KMS-11 (cell line): ENCODE measurements at regions not wholly inside any gene's neighbourhood (a gene's known extent, or its start where the extent isn't known, plus 50 kb on each side); places are given as distances from the start of the nearest gene placed in this dataset.

Experiments used
- H2AFZ ChIP-seq: fragments of 200-600 bp; sonication (generic); 2 replicates; pipeline ENCODE4 v1.6.1; 2016; ENCODE audit warnings: antibody characterized with exemption, mixed run types, low read depth
- H3K27ac ChIP-seq: fragments of 200-600 bp; sonication (generic); 2 replicates; pipeline ENCODE4 v1.6.1; 2016; ENCODE audit warnings: mild to moderate bottlenecking, mixed run types
- H3K27me3 ChIP-seq: fragments of 200-600 bp; sonication (generic); 2 replicates; pipeline ENCODE4 v1.6.1; 2017; ENCODE audit warnings: mild to moderate bottlenecking, low read depth, mixed run types, moderate library complexity; ENCODE audit not compliant: insufficient read depth
- H3K36me3 ChIP-seq: fragments of 200-600 bp; sonication (generic); 2 replicates; pipeline ENCODE4 v1.6.1; 2017; ENCODE audit warnings: mild to moderate bottlenecking, mixed run types; ENCODE audit not compliant: insufficient read depth
- H3K4me1 ChIP-seq: fragments of 200-600 bp; sonication (generic); 2 replicates; pipeline ENCODE4 v1.6.1; 2016; ENCODE audit warnings: mild to moderate bottlenecking, low read depth, mixed run types; ENCODE audit not compliant: poor library complexity, severe bottlenecking
- H3K4me2 ChIP-seq: fragments of 200-600 bp; sonication (generic); 2 replicates; pipeline ENCODE4 v1.7.0; 2016; ENCODE audit warnings: mild to moderate bottlenecking, mixed run types
- H3K4me3 ChIP-seq: fragments of 200-600 bp; sonication (generic); IDR thresholded peaks from 2 replicates; pipeline ENCODE4 v1.6.1; 2017; ENCODE audit warnings: low read depth, low read length, mixed read lengths; ENCODE audit not compliant: insufficient read depth
- H3K79me2 ChIP-seq: fragments of 200-600 bp; sonication (generic); 2 replicates; pipeline ENCODE4 v1.6.1; 2016; ENCODE audit warnings: low read depth, mixed run types; ENCODE audit not compliant: insufficient read depth
- H3K9ac ChIP-seq: fragments of 200-600 bp; sonication (generic); 2 replicates; pipeline ENCODE4 v1.6.1; 2016; ENCODE audit warnings: mild to moderate bottlenecking, mixed run types
- H4K20me1 ChIP-seq: fragments of 200-600 bp; sonication (generic); 2 replicates; pipeline ENCODE4 v1.6.1; 2016; ENCODE audit warnings: mild to moderate bottlenecking, mixed run types; ENCODE audit not compliant: insufficient read depth
- CTCF ChIP-seq: fragments of 200-600 bp; sonication (generic); conservative IDR thresholded peaks from 2 replicates; pipeline ENCODE4 v1.6.1; 2017; ENCODE audit warnings: low read depth, mild to moderate bottlenecking, antibody characterized with exemption, low read length, moderate library complexity, mixed read lengths

DNA sequence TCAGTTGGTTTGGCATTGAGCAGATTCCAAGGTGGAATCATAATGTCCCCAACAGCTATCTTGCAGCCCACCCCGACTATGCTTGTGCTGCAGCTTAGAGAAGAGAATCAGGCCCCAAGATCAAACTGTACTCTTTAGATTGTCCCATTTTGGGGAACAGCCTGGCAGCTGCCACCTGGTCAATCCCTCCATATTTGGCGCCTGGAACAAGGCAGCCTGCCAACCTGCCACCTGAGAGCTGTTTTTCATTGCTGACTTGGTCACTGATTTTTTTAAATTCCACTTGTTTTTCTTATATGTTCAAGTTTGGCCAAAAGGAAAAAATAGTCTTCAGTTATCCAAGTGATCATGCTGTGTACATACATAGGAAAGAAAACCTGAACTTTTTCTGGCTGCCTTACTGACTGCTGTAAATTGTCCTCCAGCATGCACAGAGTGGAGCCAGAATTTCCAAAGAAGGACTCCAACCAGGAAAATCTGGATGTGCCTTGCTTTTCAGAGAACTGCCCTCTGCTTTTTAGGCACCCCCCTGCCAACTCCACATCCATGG lies 504.2 kb downstream of the ENC1 start:
- Histone ChIP-seq H3K27me3 (no peaks in the 10 kb centered on the region), H3K4me3 (no peak overlapping the region), H3K36me3 (no peaks in the 10 kb centered on the region), H3K27ac (no peak overlapping the region), H3K4me1 (no peaks in the 10 kb centered on the region), H3K79me2 (no peaks in the 10 kb centered on the region), H3K9ac (no peak overlapping the region), H4K20me1 (no peaks in the 10 kb centered on the region), H2AFZ (no peak overlapping the region), H3K4me2 (no peak overlapping the region)
- TF ChIP-seq CTCF: no peak

DNA sequence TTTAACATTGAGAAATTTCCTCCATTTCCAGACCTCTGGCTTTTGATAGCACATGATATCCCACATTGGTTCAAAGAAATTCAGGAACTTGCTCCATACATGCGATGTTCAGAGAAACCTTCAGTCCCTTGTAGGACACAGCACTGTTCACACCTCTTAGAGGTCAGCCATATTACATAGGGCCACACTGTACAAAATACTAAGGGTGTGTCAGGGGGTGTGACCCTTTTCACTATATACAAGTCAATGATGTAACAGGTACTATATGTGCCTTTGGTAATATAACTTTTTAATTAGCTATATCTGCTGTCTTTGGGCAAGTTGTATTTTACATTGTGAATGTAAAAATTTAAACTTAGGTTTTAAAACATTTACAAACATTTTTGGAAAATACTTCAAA lies 505.5 kb downstream of the ENC1 start:
- no peaks in the 10 kb centered on the region for H4K20me1 ChIP-seq
- no peak overlapping the region for H3K9ac ChIP-seq
- H2AFZ ChIP-seq: no peak overlapping the region
- no peaks in the 10 kb centered on the region for H3K79me2 ChIP-seq
- H3K4me3 ChIP-seq: no peak overlapping the region
- H3K4me1 ChIP-seq: no peaks in the 10 kb centered on the region
- no peaks in the 10 kb centered on the region for H3K36me3 ChIP-seq
- H3K4me2 ChIP-seq: no peak overlapping the region
- H3K27ac ChIP-seq: no peak overlapping the region
- TF ChIP-seq CTCF: no peak
- no peaks in the 10 kb centered on the region for H3K27me3 ChIP-seq

- no peaks in the 10 kb centered on the region for H3K4me1 ChIP-seq
- H3K27me3 ChIP-seq: no peaks in the 10 kb centered on the region
- no peaks in the 10 kb centered on the region for H4K20me1 ChIP-seq
- no peaks in the 10 kb centered on the region for H3K79me2 ChIP-seq
- TF ChIP-seq CTCF: no peak
- no peak overlapping the region for H3K4me3 ChIP-seq
- no peak overlapping the region for H3K4me2 ChIP-seq
- no peak overlapping the region for H2AFZ ChIP-seq
- no peaks in the 10 kb centered on the region for H3K36me3 ChIP-seq
- H3K27ac ChIP-seq: no peak overlapping the region
- H3K9ac ChIP-seq: no peak overlapping the region
Observed at GRCh38 chr5:74132485-74132884, 506.5 kb downstream of the ARHGEF28 start.

DNA sequence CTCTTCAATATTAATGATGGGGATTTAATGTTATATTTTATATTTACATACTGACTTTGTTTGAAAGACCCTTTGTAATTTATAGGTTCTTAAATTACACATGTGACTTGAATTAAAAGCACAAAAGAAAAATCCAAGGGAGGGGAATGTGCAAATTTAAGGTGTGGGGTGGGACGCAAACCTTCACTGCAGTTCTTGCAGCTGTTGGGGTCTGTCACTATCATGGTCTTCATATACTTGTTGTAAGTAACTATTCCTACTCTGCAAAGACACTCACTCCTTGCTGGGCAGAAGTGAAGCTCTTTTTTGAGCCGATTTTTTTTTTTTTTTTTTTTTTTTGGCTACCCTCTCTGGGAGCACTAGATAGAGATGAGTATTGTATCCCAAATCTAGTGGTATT lies 505.3 kb downstream of the ARHGEF28 start:
- Histone ChIP-seq H3K27ac (no peak overlapping the region), H3K79me2 (no peaks in the 10 kb centered on the region), H3K4me2 (no peak overlapping the region), H3K4me1 (no peaks in the 10 kb centered on the region), H4K20me1 (no peaks in the 10 kb centered on the region), H3K27me3 (no peaks in the 10 kb centered on the region), H3K36me3 (no peaks in the 10 kb centered on the region), H3K9ac (no peak overlapping the region), H3K4me3 (no peak overlapping the region), H2AFZ (no peak overlapping the region)
- TF ChIP-seq CTCF: no peak
